DOHH2 (cell line): ENCODE measurements at regions not wholly inside any gene's neighbourhood (a gene's known extent, or its start where the extent isn't known, plus 50 kb on each side); places are given as distances from the start of the nearest gene placed in this dataset.

ENCODE experiments used
- H3F3A ChIP-seq: fragments of 200-600 bp; sonication (generic), shearing (Covaris generic); 2 replicates; pipeline ENCODE4 v1.6.0; 2016; ENCODE audit warnings: antibody characterized with exemption, mild to moderate bottlenecking; ENCODE audit not compliant: control insufficient read depth, insufficient read depth
- H3K27ac ChIP-seq: fragments of 200-600 bp; sonication (generic); 2 replicates; pipeline ENCODE4 v1.5.1; 2014; ENCODE audit warnings: low read depth, mild to moderate bottlenecking, low read length, moderate library complexity
- H3K27me3 ChIP-seq: fragments of 200-600 bp; sonication (generic); 2 replicates; pipeline ENCODE4 v1.6.1; 2014; ENCODE audit warnings: mild to moderate bottlenecking, low read length, mixed read lengths; ENCODE audit not compliant: control insufficient read depth
- H3K36me3 ChIP-seq: fragments of 200-600 bp; sonication (generic); 2 replicates; pipeline ENCODE4 v1.6.1; 2014; ENCODE audit warnings: mild to moderate bottlenecking, low read length, moderate library complexity, mixed read lengths; ENCODE audit not compliant: control insufficient read depth
- H3K4me1 ChIP-seq: fragments of 200-600 bp; sonication (generic); 2 replicates; pipeline ENCODE4 v1.6.1; 2014; ENCODE audit warnings: mild to moderate bottlenecking, low read length, mixed read lengths; ENCODE audit not compliant: control insufficient read depth
- H3K4me2 ChIP-seq: fragments of 200-600 bp; sonication (generic); 2 replicates; pipeline ENCODE4 v1.6.0; 2014; ENCODE audit warnings: mild to moderate bottlenecking, low read length, moderate library complexity
- H3K4me3 ChIP-seq: fragments of 200-600 bp; sonication (generic); 2 replicates; pipeline ENCODE4 v1.5.1; 2014; ENCODE audit warnings: mild to moderate bottlenecking, low read length, mixed read lengths
- H3K79me2 ChIP-seq: fragments of 200-600 bp; sonication (generic); 2 replicates; pipeline ENCODE4 v1.6.1; 2014; ENCODE audit warnings: mild to moderate bottlenecking, low read length, mixed read lengths; ENCODE audit not compliant: control insufficient read depth
- H3K9me2 ChIP-seq: fragments of 200-600 bp; sonication (generic); replicated peaks from 2 replicates; pipeline ENCODE4 v1.6.1; 2014; ENCODE audit warnings: mild to moderate bottlenecking, low read length, mixed read lengths; ENCODE audit not compliant: control insufficient read depth
- H3K9me3 ChIP-seq: fragments of 200-600 bp; sonication (generic); 2 replicates; pipeline ENCODE4 v1.6.1; 2014; ENCODE audit warnings: antibody characterized with exemption, low read length, mixed read lengths; ENCODE audit not compliant: control insufficient read depth, insufficient read depth
- H4K20me1 ChIP-seq: fragments of 200-600 bp; sonication (generic); 2 replicates; pipeline ENCODE4 v1.6.0; 2014; ENCODE audit warnings: low read depth, mild to moderate bottlenecking, antibody characterized with exemption, low read length, moderate library complexity; ENCODE audit not compliant: control insufficient read depth, insufficient read depth
- EZH2phosphoT487 ChIP-seq: fragments of 200-600 bp; sonication (generic); IDR thresholded peaks from 2 replicates; pipeline ENCODE4 v1.6.1; 2017; ENCODE audit warnings: borderline replicate concordance, mild to moderate bottlenecking, antibody characterized with exemption, low read length, moderate library complexity, mixed read lengths
- TF ChIP-seq, protein P1 (sequence below): fragments of 200-600 bp; sonication (generic); IDR thresholded peaks from one replicate; pipeline ENCODE4 v1.5.1; 2014; ENCODE audit warnings: antibody characterized with exemption, mild to moderate bottlenecking, low read depth, low read length; ENCODE audit not compliant: poor library complexity, severe bottlenecking

- TF ChIP-seq, protein P1, sequence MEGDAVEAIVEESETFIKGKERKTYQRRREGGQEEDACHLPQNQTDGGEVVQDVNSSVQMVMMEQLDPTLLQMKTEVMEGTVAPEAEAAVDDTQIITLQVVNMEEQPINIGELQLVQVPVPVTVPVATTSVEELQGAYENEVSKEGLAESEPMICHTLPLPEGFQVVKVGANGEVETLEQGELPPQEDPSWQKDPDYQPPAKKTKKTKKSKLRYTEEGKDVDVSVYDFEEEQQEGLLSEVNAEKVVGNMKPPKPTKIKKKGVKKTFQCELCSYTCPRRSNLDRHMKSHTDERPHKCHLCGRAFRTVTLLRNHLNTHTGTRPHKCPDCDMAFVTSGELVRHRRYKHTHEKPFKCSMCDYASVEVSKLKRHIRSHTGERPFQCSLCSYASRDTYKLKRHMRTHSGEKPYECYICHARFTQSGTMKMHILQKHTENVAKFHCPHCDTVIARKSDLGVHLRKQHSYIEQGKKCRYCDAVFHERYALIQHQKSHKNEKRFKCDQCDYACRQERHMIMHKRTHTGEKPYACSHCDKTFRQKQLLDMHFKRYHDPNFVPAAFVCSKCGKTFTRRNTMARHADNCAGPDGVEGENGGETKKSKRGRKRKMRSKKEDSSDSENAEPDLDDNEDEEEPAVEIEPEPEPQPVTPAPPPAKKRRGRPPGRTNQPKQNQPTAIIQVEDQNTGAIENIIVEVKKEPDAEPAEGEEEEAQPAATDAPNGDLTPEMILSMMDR: no peak
- no peak for TF ChIP-seq EZH2phosphoT487
- Histone ChIP-seq H3K9me2 (no peaks in the 10 kb centered on the region), H3F3A (no peaks in the 10 kb centered on the region), H3K4me2 (no peak overlapping the region), H3K4me3 (no peak overlapping the region), H3K27me3 (no peaks in the 10 kb centered on the region), H4K20me1 (no peaks in the 10 kb centered on the region), H3K79me2 (no peaks in the 10 kb centered on the region), H3K4me1 (no peaks in the 10 kb centered on the region), H3K9me3 (no peaks in the 10 kb centered on the region), H3K27ac (no peak overlapping the region), H3K36me3 (no peaks in the 10 kb centered on the region)
These were observed 163.1 kb upstream of the PMEPA1 start for GRCh38 chr20:57872816-57873409.

- Histone ChIP-seq H3K4me3 (no peak overlapping the region), H3K9me3 (no peaks in the 10 kb centered on the region), H3K4me2 (no peak overlapping the region), H4K20me1 (no peaks in the 10 kb centered on the region), H3F3A (no peaks in the 10 kb centered on the region), H3K27me3 (no peaks in the 10 kb centered on the region; the same call in 1 of the 2 replicates), H3K27ac (no peak overlapping the region), H3K36me3 (no peaks in the 10 kb centered on the region), H3K4me1 (no peaks in the 10 kb centered on the region), H3K9me2 (no peaks in the 10 kb centered on the region), H3K79me2 (no peaks in the 10 kb centered on the region)
- no peak for TF ChIP-seq EZH2phosphoT487
- TF ChIP-seq, protein P1: no peak
These were observed 161.4 kb upstream of the PMEPA1 start for GRCh38 chr20:57871237-57871632.

GRCh38 chr20:57870597-57871236 lies 160.9 kb upstream of the PMEPA1 start:
- H4K20me1 ChIP-seq: no peaks in the 10 kb centered on the region
- H3K9me2 ChIP-seq: no peaks in the 10 kb centered on the region
- H3K4me1 ChIP-seq: no peaks in the 10 kb centered on the region
- no peaks in the 10 kb centered on the region for H3K79me2 ChIP-seq
- peaks cover 3% of the 10 kb centered on the region for H3K27me3 ChIP-seq
- no peaks in the 10 kb centered on the region for H3F3A ChIP-seq
- H3K36me3 ChIP-seq: no peaks in the 10 kb centered on the region
- H3K27ac ChIP-seq: no peak overlapping the region
- H3K4me2 ChIP-seq: no peak overlapping the region
- no peak overlapping the region for H3K4me3 ChIP-seq
- TF ChIP-seq, protein P1: no peak
- TF ChIP-seq EZH2phosphoT487: no peak
- no peaks in the 10 kb centered on the region for H3K9me3 ChIP-seq
